ENCODE measurements at regions not wholly inside any gene's neighbourhood (a gene's known extent, or its start where the extent isn't known, plus 50 kb on each side); places are given as distances from the start of the nearest gene placed in this dataset.
"Not testable (repeated sequence)": the region's sequence is repeated elsewhere in the genome, so short reads cannot be mapped to it uniquely, and the experiment has no call there.

- H3K4me1 ChIP-seq (ENCODE audit: insufficient read depth, low read length), result peaks cover 5% of the 10 kb centered on the region; the same call in 1 of the 2 replicates
Observed at GRCh38 chr2:111667001-111667400, 217.0 kb downstream of the ANAPC1 start.

GRCh38 chr2:111667542-111668273 is 216.3 kb downstream of the ANAPC1 start:
- Histone ChIP-seq H3K9ac (ENCODE audit: low read depth, low read length) (no peak overlapping the region), H3K9me3 (ENCODE audit: control insufficient read depth, insufficient read depth, low read length) (peaks cover 6% of the 10 kb centered on the region), H3K4me1 (ENCODE audit: insufficient read depth, low read length) (peaks cover 4% of the 10 kb centered on the region; the same call in 1 of the 2 replicates), H3K36me3 (ENCODE audit: insufficient read depth, low read length) (no peaks in the 10 kb centered on the region)

More at GRCh38 chr2:111667001-111667400, 217.0 kb downstream of the ANAPC1 start:
- Histone ChIP-seq H3K9me3 (ENCODE audit: control insufficient read depth, insufficient read depth, low read length) (peaks cover 6% of the 10 kb centered on the region), H3K36me3 (ENCODE audit: insufficient read depth, low read length) (no peaks in the 10 kb centered on the region), H3K9ac (ENCODE audit: low read depth, low read length) (no peak overlapping the region)

- H3K9ac ChIP-seq (ENCODE audit: low read depth, low read length), result no peak overlapping the region
- H3K36me3 ChIP-seq (ENCODE audit: insufficient read depth, low read length), result no peaks in the 10 kb centered on the region
- H3K9me3 ChIP-seq (ENCODE audit: control insufficient read depth, insufficient read depth, low read length), result peaks cover 6% of the 10 kb centered on the region
- H3K4me1 ChIP-seq (ENCODE audit: insufficient read depth, low read length), result no peaks in the 10 kb centered on the region; the same call in 1 of the 2 replicates
Observed at GRCh38 chr2:111668274-111668616, 215.7 kb downstream of the ANAPC1 start.

GRCh38 chr2:111668741-111669140 is 215.3 kb downstream of the ANAPC1 start:
- Histone ChIP-seq H3K9me3 (ENCODE audit: control insufficient read depth, insufficient read depth, low read length) (peaks cover 8% of the 10 kb centered on the region), H3K9ac (ENCODE audit: low read depth, low read length) (no peak overlapping the region), H3K4me1 (ENCODE audit: insufficient read depth, low read length) (no peaks in the 10 kb centered on the region), H3K36me3 (ENCODE audit: insufficient read depth, low read length) (no peaks in the 10 kb centered on the region)

GRCh38 chr2:111669928-111670695 is 213.9 kb downstream of the ANAPC1 start:
- Histone ChIP-seq H3K9ac (ENCODE audit: low read depth, low read length) (no peak overlapping the region), H3K4me1 (ENCODE audit: insufficient read depth, low read length) (no peaks in the 10 kb centered on the region), H3K36me3 (ENCODE audit: insufficient read depth, low read length) (no peaks in the 10 kb centered on the region), H3K9me3 (ENCODE audit: control insufficient read depth, insufficient read depth, low read length) (peaks cover 8% of the 10 kb centered on the region)

- Histone ChIP-seq H3K9me3 (ENCODE audit: control insufficient read depth, insufficient read depth, low read length) (peaks cover 8% of the 10 kb centered on the region), H3K4me1 (ENCODE audit: insufficient read depth, low read length) (no peaks in the 10 kb centered on the region), H3K9ac (ENCODE audit: low read depth, low read length) (no peak overlapping the region)
Observed at GRCh38 chr2:111670776-111671175, 213.2 kb downstream of the ANAPC1 start.

GRCh38 chr2:111671426-111672150 is 212.4 kb downstream of the ANAPC1 start:
- Histone ChIP-seq H3K4me1 (ENCODE audit: insufficient read depth, low read length) (no peaks in the 10 kb centered on the region), H3K36me3 (ENCODE audit: insufficient read depth, low read length) (no peaks in the 10 kb centered on the region), H3K9me3 (ENCODE audit: control insufficient read depth, insufficient read depth, low read length) (peaks cover 8% of the 10 kb centered on the region), H3K9ac (ENCODE audit: low read depth, low read length) (no peak overlapping the region)

More at GRCh38 chr2:111670776-111671175, 213.2 kb downstream of the ANAPC1 start:
- no peaks in the 10 kb centered on the region for H3K36me3 ChIP-seq (ENCODE audit: insufficient read depth, low read length)

- H3K36me3 ChIP-seq (ENCODE audit: insufficient read depth, low read length); H3K9me3 ChIP-seq (ENCODE audit: control insufficient read depth, insufficient read depth, low read length); H3K4me1 ChIP-seq (ENCODE audit: insufficient read depth, low read length); H3K9ac ChIP-seq (ENCODE audit: low read depth, low read length): not testable (repeated sequence)
Observed at GRCh38 chr2:111672641-111673040, 211.4 kb downstream of the ANAPC1 start.

GRCh38 chr2:111673526-111673925 is 210.5 kb downstream of the ANAPC1 start:
- no peaks in the 10 kb centered on the region for H3K36me3 ChIP-seq (ENCODE audit: insufficient read depth, low read length)
- peaks cover 8% of the 10 kb centered on the region for H3K9me3 ChIP-seq (ENCODE audit: control insufficient read depth, insufficient read depth, low read length)
- peaks cover 10% of the 10 kb centered on the region; the same call in 1 of the 2 replicates for H3K4me1 ChIP-seq (ENCODE audit: insufficient read depth, low read length)
- no peak overlapping the region for H3K9ac ChIP-seq (ENCODE audit: low read depth, low read length)

- H3K4me1 ChIP-seq (ENCODE audit: insufficient read depth, low read length), result peaks cover 18% of the 10 kb centered on the region; the same call in 1 of the 2 replicates
- no peak overlapping the region for H3K9ac ChIP-seq (ENCODE audit: low read depth, low read length)
Observed at GRCh38 chr2:111675419-111676194, 208.4 kb downstream of the ANAPC1 start.

GRCh38 chr2:111676291-111676822 is 207.6 kb downstream of the ANAPC1 start:
- Histone ChIP-seq H3K9ac (ENCODE audit: low read depth, low read length) (no peak overlapping the region), H3K4me1 (ENCODE audit: insufficient read depth, low read length) (peaks cover 18% of the 10 kb centered on the region; the same call in 1 of the 2 replicates), H3K36me3 (ENCODE audit: insufficient read depth, low read length) (no peaks in the 10 kb centered on the region), H3K9me3 (ENCODE audit: control insufficient read depth, insufficient read depth, low read length) (peaks cover 8% of the 10 kb centered on the region)

More at GRCh38 chr2:111675419-111676194, 208.4 kb downstream of the ANAPC1 start:
- Histone ChIP-seq H3K9me3 (ENCODE audit: control insufficient read depth, insufficient read depth, low read length) (peaks cover 8% of the 10 kb centered on the region), H3K36me3 (ENCODE audit: insufficient read depth, low read length) (no peaks in the 10 kb centered on the region)

- H3K9ac ChIP-seq (ENCODE audit: low read depth, low read length), result no peak overlapping the region
- H3K4me1 ChIP-seq (ENCODE audit: insufficient read depth, low read length), result peaks cover 18% of the 10 kb centered on the region; the same call in 1 of the 2 replicates
Observed at GRCh38 chr2:111678161-111678560, 205.8 kb downstream of the ANAPC1 start.

GRCh38 chr2:111678651-111679050 is 205.3 kb downstream of the ANAPC1 start:
- Histone ChIP-seq H3K36me3 (ENCODE audit: insufficient read depth, low read length) (no peaks in the 10 kb centered on the region), H3K9me3 (ENCODE audit: control insufficient read depth, insufficient read depth, low read length) (no peaks in the 10 kb centered on the region), H3K4me1 (ENCODE audit: insufficient read depth, low read length) (peaks cover 18% of the 10 kb centered on the region; the same call in 1 of the 2 replicates), H3K9ac (ENCODE audit: low read depth, low read length) (no peak overlapping the region)

More at GRCh38 chr2:111678161-111678560, 205.8 kb downstream of the ANAPC1 start:
- H3K36me3 ChIP-seq (ENCODE audit: insufficient read depth, low read length), result no peaks in the 10 kb centered on the region
- H3K9me3 ChIP-seq (ENCODE audit: control insufficient read depth, insufficient read depth, low read length), result peaks cover 3% of the 10 kb centered on the region; the same call in 1 of the 2 replicates

Data from ES-I3 (cell line).